ENCODE measurements at regions not wholly inside any gene's neighbourhood (a gene's known extent, or its start where the extent isn't known, plus 50 kb on each side); places are given as distances from the start of the nearest gene placed in this dataset.

DNA sequence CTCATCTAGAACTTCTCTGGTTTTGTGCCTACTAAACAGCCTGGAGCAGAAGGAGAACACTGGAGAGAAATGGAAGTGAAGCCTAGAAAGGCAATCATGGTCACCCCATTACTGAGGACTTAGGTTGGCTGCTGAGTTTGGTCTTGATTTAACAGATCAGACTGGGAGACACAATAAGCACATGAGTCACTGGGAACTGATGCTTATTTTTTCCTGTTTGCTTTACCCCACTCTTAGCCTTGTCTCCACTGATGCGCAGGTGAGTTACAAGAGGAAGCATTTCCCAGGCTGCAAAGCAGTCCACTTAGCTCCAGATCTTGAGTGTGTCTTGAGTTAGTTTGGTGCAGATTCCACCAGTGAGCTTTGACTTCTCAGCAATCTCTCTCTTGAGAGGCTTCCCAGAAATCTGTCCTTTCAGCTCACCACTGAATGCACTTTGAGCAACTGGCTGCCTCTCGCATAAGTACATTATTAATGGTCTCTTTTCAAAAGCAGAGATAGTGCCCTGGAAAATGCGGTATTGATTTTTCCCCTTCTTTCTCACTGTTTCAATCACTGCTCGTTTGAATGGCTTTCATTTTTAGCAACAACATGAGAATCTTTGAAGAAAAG is 390.2 kb upstream of the SETBP1 start:
- TF ChIP-seq ZC3H10 (CRISPR knock-in tag; IDR thresholded peaks at IDR 0.05) (no peak), PPARA (CRISPR knock-in tag; IDR thresholded peaks at IDR 0.05; ENCODE audit: borderline replicate concordance) (no peak), ARNTL (CRISPR knock-in tag; IDR thresholded peaks at IDR 0.05; ENCODE audit: borderline replicate concordance, low read depth) (no peak), ZNF565 (CRISPR knock-in tag; conservative IDR thresholded peaks at IDR 0.05; ENCODE audit: low read depth) (no peak), TCF4 (CRISPR knock-in tag; IDR thresholded peaks at IDR 0.05; ENCODE audit: borderline replicate concordance) (no peak), RARB (CRISPR knock-in tag; IDR thresholded peaks at IDR 0.05) (no peak), CSDC2 (CRISPR knock-in tag; IDR thresholded peaks at IDR 0.05) (no peak), ZFP30 (CRISPR knock-in tag; IDR thresholded peaks at IDR 0.05) (no peak), ISL1 (CRISPR knock-in tag; IDR thresholded peaks at IDR 0.05) (no peak), SNAI2 (CRISPR knock-in tag; IDR thresholded peaks at IDR 0.05) (no peak), OSR1 (CRISPR knock-in tag; IDR thresholded peaks at IDR 0.05) (no peak), ESRRG (CRISPR knock-in tag; IDR thresholded peaks at IDR 0.05) (no peak), ZNF70 (CRISPR knock-in tag; IDR thresholded peaks at IDR 0.05) (no peak)
- TF ChIP-seq, protein P1, sequence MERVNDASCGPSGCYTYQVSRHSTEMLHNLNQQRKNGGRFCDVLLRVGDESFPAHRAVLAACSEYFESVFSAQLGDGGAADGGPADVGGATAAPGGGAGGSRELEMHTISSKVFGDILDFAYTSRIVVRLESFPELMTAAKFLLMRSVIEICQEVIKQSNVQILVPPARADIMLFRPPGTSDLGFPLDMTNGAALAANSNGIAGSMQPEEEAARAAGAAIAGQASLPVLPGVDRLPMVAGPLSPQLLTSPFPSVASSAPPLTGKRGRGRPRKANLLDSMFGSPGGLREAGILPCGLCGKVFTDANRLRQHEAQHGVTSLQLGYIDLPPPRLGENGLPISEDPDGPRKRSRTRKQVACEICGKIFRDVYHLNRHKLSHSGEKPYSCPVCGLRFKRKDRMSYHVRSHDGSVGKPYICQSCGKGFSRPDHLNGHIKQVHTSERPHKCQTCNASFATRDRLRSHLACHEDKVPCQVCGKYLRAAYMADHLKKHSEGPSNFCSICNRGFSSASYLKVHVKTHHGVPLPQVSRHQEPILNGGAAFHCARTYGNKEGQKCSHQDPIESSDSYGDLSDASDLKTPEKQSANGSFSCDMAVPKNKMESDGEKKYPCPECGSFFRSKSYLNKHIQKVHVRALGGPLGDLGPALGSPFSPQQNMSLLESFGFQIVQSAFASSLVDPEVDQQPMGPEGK (CRISPR knock-in tag; IDR thresholded peaks at IDR 0.05; ENCODE audit: borderline replicate concordance), result no peak
- TF ChIP-seq, protein P2, sequence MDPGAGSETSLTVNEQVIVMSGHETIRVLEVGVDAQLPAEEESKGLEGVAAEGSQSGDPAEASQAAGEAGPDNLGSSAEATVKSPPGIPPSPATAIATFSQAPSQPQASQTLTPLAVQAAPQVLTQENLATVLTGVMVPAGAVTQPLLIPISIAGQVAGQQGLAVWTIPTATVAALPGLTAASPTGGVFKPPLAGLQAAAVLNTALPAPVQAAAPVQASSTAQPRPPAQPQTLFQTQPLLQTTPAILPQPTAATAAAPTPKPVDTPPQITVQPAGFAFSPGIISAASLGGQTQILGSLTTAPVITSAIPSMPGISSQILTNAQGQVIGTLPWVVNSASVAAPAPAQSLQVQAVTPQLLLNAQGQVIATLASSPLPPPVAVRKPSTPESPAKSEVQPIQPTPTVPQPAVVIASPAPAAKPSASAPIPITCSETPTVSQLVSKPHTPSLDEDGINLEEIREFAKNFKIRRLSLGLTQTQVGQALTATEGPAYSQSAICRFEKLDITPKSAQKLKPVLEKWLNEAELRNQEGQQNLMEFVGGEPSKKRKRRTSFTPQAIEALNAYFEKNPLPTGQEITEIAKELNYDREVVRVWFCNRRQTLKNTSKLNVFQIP (CRISPR knock-in tag; IDR thresholded peaks at IDR 0.05; ENCODE audit: borderline replicate concordance, low read depth), result no peak
- ATAC-seq, result no peak

DNA sequence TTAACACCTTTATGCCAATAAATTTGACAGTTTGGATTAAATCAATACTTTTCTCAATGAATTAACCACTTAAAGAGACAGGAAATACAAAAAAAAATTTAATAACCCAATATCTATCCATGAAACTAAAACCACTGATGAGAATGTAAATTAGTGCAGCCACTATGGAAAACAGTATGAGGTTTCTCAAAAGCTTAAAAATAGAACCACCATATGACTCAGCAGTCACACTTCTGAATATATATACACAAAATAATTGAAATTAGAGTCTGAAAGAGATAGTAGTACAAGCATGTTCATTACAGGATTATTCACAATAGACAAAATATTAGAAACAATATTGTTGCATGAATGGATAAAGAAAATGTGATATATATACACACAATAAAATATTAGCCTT is 382.1 kb upstream of the SETBP1 start:
- ATAC-seq, result no peak
- no peak for TF ChIP-seq ZNF8 (CRISPR knock-in tag; IDR thresholded peaks at IDR 0.05)
- TF ChIP-seq CSDC2 (CRISPR knock-in tag; IDR thresholded peaks at IDR 0.05), result no peak
- no peak for TF ChIP-seq TCF4 (CRISPR knock-in tag; IDR thresholded peaks at IDR 0.05; ENCODE audit: borderline replicate concordance)
- TF ChIP-seq BACH2 (CRISPR knock-in tag; IDR thresholded peaks at IDR 0.05; ENCODE audit: borderline replicate concordance), result no peak
- no peak for TF ChIP-seq OSR1 (CRISPR knock-in tag; IDR thresholded peaks at IDR 0.05)
- TF ChIP-seq ZFP3 (CRISPR knock-in tag; IDR thresholded peaks at IDR 0.05), result no peak
- TF ChIP-seq, protein P3, sequence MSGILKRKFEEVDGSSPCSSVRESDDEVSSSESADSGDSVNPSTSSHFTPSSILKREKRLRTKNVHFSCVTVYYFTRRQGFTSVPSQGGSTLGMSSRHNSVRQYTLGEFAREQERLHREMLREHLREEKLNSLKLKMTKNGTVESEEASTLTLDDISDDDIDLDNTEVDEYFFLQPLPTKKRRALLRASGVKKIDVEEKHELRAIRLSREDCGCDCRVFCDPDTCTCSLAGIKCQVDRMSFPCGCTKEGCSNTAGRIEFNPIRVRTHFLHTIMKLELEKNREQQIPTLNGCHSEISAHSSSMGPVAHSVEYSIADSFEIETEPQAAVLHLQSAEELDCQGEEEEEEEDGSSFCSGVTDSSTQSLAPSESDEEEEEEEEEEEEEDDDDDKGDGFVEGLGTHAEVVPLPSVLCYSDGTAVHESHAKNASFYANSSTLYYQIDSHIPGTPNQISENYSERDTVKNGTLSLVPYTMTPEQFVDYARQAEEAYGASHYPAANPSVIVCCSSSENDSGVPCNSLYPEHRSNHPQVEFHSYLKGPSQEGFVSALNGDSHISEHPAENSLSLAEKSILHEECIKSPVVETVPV (CRISPR knock-in tag; IDR thresholded peaks at IDR 0.05), result no peak
- TF ChIP-seq ESRRG (CRISPR knock-in tag; IDR thresholded peaks at IDR 0.05), result no peak
- TF ChIP-seq, protein P4, sequence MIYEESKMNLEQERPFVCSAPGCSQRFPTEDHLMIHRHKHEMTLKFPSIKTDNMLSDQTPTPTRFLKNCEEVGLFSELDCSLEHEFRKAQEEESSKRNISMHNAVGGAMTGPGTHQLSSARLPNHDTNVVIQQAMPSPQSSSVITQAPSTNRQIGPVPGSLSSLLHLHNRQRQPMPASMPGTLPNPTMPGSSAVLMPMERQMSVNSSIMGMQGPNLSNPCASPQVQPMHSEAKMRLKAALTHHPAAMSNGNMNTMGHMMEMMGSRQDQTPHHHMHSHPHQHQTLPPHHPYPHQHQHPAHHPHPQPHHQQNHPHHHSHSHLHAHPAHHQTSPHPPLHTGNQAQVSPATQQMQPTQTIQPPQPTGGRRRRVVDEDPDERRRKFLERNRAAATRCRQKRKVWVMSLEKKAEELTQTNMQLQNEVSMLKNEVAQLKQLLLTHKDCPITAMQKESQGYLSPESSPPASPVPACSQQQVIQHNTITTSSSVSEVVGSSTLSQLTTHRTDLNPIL (CRISPR knock-in tag; IDR thresholded peaks at IDR 0.05; ENCODE audit: low read depth), result no peak
- TF ChIP-seq RARB (CRISPR knock-in tag; IDR thresholded peaks at IDR 0.05), result no peak
- no peak for TF ChIP-seq GLIS3 (CRISPR knock-in tag; IDR thresholded peaks at IDR 0.05)
- no peak for TF ChIP-seq ZC3H10 (CRISPR knock-in tag; IDR thresholded peaks at IDR 0.05)
- TF ChIP-seq PPARA (CRISPR knock-in tag; IDR thresholded peaks at IDR 0.05; ENCODE audit: borderline replicate concordance), result no peak
- TF ChIP-seq ISL1 (CRISPR knock-in tag; IDR thresholded peaks at IDR 0.05), result no peak
- TF ChIP-seq, protein P1 (CRISPR knock-in tag; IDR thresholded peaks at IDR 0.05; ENCODE audit: borderline replicate concordance), result no peak
- TF ChIP-seq ZFP30 (CRISPR knock-in tag; IDR thresholded peaks at IDR 0.05), result no peak
- TF ChIP-seq, protein P5, sequence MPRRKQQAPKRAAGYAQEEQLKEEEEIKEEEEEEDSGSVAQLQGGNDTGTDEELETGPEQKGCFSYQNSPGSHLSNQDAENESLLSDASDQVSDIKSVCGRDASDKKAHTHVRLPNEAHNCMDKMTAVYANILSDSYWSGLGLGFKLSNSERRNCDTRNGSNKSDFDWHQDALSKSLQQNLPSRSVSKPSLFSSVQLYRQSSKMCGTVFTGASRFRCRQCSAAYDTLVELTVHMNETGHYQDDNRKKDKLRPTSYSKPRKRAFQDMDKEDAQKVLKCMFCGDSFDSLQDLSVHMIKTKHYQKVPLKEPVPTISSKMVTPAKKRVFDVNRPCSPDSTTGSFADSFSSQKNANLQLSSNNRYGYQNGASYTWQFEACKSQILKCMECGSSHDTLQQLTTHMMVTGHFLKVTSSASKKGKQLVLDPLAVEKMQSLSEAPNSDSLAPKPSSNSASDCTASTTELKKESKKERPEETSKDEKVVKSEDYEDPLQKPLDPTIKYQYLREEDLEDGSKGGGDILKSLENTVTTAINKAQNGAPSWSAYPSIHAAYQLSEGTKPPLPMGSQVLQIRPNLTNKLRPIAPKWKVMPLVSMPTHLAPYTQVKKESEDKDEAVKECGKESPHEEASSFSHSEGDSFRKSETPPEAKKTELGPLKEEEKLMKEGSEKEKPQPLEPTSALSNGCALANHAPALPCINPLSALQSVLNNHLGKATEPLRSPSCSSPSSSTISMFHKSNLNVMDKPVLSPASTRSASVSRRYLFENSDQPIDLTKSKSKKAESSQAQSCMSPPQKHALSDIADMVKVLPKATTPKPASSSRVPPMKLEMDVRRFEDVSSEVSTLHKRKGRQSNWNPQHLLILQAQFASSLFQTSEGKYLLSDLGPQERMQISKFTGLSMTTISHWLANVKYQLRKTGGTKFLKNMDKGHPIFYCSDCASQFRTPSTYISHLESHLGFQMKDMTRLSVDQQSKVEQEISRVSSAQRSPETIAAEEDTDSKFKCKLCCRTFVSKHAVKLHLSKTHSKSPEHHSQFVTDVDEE (CRISPR knock-in tag; IDR thresholded peaks at IDR 0.05), result no peak
- no peak for TF ChIP-seq TOX (CRISPR knock-in tag; IDR thresholded peaks at IDR 0.05; ENCODE audit: borderline replicate concordance)
- TF ChIP-seq ZNF70 (CRISPR knock-in tag; IDR thresholded peaks at IDR 0.05), result no peak
- TF ChIP-seq, protein P2 (CRISPR knock-in tag; IDR thresholded peaks at IDR 0.05; ENCODE audit: borderline replicate concordance, low read depth), result no peak

All from SK-N-SH treated with all-trans-retinoic acid at 6 μM for 48 hours (cell line).